ENCODE measurements at regions not wholly inside any gene's neighbourhood (a gene's known extent, or its start where the extent isn't known, plus 50 kb on each side); places are given as distances from the start of the nearest gene placed in this dataset.

DNA sequence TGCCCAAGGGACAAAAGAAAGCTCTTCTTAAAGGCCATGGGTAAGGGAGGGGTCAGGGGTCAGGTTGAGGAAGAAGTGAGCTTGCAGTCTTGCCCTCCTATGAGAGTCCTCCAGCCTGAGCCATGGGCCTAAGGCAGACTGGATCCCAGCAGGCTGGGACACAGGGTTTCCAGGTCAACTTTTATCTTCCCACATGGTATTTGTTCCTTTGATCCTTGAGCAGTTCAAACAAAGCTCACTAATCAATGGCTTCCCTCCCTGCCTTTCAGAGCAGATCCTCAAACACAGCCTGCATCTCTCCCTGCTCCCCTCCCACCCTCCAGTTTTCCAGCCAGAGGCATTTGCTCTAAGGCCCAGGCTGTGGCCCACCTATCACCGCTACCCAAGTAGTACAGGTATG lies 589.3 kb downstream of the INSC start:
- Histone ChIP-seq H3K27ac (ENCODE audit: extremely low read length, insufficient read depth, low read length) (no peak overlapping the region), H3K79me2 (ENCODE audit: insufficient read depth, low read length) (no peaks in the 10 kb centered on the region), H3K9me3 (ENCODE audit: low read length) (no peaks in the 10 kb centered on the region), H3K4me2 (ENCODE audit: low read depth, low read length) (no peak overlapping the region), H2AFZ (ENCODE audit: low read length) (no peak overlapping the region), H3K4me1 (ENCODE audit: insufficient read depth, low read length) (peaks cover 10% of the 10 kb centered on the region), H3K36me3 (replicated peaks in 1 of 2; ENCODE audit: control insufficient read depth in 1 of 2, insufficient read depth in 2 of 2, low read length in 2 of 2) (no peaks in the 10 kb centered on the region), H3K27me3 (ENCODE audit: control insufficient read depth in 1 of 2, insufficient read depth in 2 of 2, low read length in 2 of 2) (peaks cover 0 to 3% of the 10 kb centered on the region in 2 experiments; a peak in 1 of 5 replicates), H3K4me3 (replicated peaks in 1 of 3; ENCODE audit: insufficient read depth in 1 of 3, low read depth in 2 of 3, low read length in 3 of 3) (no peak overlapping the region), H4K20me1 (ENCODE audit: insufficient read depth, low read length) (no peaks in the 10 kb centered on the region), H3K9ac (ENCODE audit: insufficient read depth, low read depth, low read length) (no peak overlapping the region)
- FAIRE-seq (no peak), ATAC-seq (peak; percentile 98), DNase-seq (ENCODE audit: low spot score) (peak; percentile 44)
- 0% methylated on average over 1 of the region's 1 CpG for WGBS (ENCODE audit: low lambda C conversion rate)
- no TSS peak for BruUV-seq (replicated peaks)
- ChIA-PET POLR2A (no interaction called here), CTCF (ENCODE audit: low intra/inter-chr PET ratio, low total read pairs) (no interaction called here)
- in situ Hi-C loops (cut with HindIII; ENCODE audit: extremely low pct_ligation_motif_present, low pct_unique_long_range_greater_than_20kb) (no loop called here), intact Hi-C loops (cut with micrococcal nuclease; ENCODE audit: unreplicated experiment) (no loop called here)
- TF ChIP-seq, protein P1, sequence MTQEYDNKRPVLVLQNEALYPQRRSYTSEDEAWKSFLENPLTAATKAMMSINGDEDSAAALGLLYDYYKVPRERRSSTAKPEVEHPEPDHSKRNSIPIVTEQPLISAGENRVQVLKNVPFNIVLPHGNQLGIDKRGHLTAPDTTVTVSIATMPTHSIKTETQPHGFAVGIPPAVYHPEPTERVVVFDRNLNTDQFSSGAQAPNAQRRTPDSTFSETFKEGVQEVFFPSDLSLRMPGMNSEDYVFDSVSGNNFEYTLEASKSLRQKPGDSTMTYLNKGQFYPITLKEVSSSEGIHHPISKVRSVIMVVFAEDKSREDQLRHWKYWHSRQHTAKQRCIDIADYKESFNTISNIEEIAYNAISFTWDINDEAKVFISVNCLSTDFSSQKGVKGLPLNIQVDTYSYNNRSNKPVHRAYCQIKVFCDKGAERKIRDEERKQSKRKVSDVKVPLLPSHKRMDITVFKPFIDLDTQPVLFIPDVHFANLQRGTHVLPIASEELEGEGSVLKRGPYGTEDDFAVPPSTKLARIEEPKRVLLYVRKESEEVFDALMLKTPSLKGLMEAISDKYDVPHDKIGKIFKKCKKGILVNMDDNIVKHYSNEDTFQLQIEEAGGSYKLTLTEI (CRISPR knock-in tag; conservative IDR thresholded peaks at IDR 0.05): no peak
- TF ChIP-seq TBX2 (CRISPR knock-in tag; IDR thresholded peaks at IDR 0.05; ENCODE audit: borderline replicate concordance): no peak
- 0 out of 2 replicates have a peak, but pooled peaks have one; percentile 54 for TF ChIP-seq PITX1 (CRISPR knock-in tag; IDR thresholded peaks at IDR 0.05)
- TF ChIP-seq, protein P2, sequence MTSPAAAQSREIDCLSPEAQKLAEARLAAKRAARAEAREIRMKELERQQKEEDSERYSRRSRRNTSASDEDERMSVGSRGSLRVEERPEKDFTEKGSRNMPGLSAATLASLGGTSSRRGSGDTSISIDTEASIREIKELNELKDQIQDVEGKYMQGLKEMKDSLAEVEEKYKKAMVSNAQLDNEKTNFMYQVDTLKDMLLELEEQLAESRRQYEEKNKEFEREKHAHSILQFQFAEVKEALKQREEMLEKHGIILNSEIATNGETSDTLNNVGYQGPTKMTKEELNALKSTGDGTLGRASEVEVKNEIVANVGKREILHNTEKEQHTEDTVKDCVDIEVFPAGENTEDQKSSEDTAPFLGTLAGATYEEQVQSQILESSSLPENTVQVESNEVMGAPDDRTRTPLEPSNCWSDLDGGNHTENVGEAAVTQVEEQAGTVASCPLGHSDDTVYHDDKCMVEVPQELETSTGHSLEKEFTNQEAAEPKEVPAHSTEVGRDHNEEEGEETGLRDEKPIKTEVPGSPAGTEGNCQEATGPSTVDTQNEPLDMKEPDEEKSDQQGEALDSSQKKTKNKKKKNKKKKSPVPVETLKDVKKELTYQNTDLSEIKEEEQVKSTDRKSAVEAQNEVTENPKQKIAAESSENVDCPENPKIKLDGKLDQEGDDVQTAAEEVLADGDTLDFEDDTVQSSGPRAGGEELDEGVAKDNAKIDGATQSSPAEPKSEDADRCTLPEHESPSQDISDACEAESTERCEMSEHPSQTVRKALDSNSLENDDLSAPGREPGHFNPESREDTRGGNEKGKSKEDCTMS (CRISPR knock-in tag; conservative IDR thresholded peaks at IDR 0.05): no peak
- TF ChIP-seq, protein P3, sequence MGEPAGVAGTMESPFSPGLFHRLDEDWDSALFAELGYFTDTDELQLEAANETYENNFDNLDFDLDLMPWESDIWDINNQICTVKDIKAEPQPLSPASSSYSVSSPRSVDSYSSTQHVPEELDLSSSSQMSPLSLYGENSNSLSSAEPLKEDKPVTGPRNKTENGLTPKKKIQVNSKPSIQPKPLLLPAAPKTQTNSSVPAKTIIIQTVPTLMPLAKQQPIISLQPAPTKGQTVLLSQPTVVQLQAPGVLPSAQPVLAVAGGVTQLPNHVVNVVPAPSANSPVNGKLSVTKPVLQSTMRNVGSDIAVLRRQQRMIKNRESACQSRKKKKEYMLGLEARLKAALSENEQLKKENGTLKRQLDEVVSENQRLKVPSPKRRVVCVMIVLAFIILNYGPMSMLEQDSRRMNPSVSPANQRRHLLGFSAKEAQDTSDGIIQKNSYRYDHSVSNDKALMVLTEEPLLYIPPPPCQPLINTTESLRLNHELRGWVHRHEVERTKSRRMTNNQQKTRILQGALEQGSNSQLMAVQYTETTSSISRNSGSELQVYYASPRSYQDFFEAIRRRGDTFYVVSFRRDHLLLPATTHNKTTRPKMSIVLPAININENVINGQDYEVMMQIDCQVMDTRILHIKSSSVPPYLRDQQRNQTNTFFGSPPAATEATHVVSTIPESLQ (CRISPR knock-in tag; conservative IDR thresholded peaks at IDR 0.05): no peak
- TF ChIP-seq NFE2L2 (IDR thresholded peaks at IDR 0.05; ENCODE audit: low read length): no peak
- TF ChIP-seq, protein P4, sequence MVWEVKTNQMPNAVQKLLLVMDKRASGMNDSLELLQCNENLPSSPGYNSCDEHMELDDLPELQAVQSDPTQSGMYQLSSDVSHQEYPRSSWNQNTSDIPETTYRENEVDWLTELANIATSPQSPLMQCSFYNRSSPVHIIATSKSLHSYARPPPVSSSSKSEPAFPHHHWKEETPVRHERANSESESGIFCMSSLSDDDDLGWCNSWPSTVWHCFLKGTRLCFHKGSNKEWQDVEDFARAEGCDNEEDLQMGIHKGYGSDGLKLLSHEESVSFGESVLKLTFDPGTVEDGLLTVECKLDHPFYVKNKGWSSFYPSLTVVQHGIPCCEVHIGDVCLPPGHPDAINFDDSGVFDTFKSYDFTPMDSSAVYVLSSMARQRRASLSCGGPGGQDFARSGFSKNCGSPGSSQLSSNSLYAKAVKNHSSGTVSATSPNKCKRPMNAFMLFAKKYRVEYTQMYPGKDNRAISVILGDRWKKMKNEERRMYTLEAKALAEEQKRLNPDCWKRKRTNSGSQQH (CRISPR knock-in tag; IDR thresholded peaks at IDR 0.05; ENCODE audit: low read depth): no peak
- no peak for TF ChIP-seq GATA4 (IDR thresholded peaks at IDR 0.05; ENCODE audit: borderline replicate concordance, low read depth)
- TF ChIP-seq, protein P5, sequence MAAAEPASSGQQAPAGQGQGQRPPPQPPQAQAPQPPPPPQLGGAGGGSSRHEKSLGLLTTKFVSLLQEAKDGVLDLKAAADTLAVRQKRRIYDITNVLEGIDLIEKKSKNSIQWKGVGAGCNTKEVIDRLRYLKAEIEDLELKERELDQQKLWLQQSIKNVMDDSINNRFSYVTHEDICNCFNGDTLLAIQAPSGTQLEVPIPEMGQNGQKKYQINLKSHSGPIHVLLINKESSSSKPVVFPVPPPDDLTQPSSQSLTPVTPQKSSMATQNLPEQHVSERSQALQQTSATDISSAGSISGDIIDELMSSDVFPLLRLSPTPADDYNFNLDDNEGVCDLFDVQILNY (CRISPR knock-in tag; conservative IDR thresholded peaks at IDR 0.05): no peak
- 0 out of 2 replicates have a peak, but pooled peaks have one; percentile 46 for TF ChIP-seq ONECUT2 (CRISPR knock-in tag; IDR thresholded peaks at IDR 0.05)
- no peak for TF ChIP-seq REXO4 (CRISPR knock-in tag; IDR thresholded peaks at IDR 0.05; ENCODE audit: borderline replicate concordance)
- TF ChIP-seq TAF15 (IDR thresholded peaks at IDR 0.05; ENCODE audit: low read depth, low read length, poor library complexity, severe bottlenecking): no peak
- TF ChIP-seq, protein P6, sequence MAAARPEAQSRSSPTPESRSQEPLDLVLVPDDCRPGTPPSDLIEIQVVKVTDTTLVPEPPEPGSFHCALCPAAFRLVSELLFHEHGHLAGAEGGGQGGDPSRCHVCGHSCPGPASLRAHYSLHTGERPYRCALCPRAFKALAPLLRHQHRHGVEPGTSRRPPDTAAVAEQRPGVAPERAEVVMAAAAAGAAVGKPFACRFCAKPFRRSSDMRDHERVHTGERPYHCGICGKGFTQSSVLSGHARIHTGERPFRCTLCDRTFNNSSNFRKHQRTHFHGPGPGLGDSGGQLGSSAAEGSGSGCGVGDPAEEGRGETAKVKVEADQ (CRISPR knock-in tag; IDR thresholded peaks at IDR 0.05; ENCODE audit: borderline replicate concordance): no peak
- no peak for TF ChIP-seq CENPT (CRISPR knock-in tag; IDR thresholded peaks at IDR 0.05; ENCODE audit: low read depth)
- no peak for TF ChIP-seq SMAD9 (CRISPR knock-in tag; IDR thresholded peaks at IDR 0.05)
- TF ChIP-seq SOX5 (CRISPR knock-in tag; IDR thresholded peaks at IDR 0.05; ENCODE audit: borderline replicate concordance): 0 out of 2 replicates have a peak, but pooled peaks have one; percentile 16
